ENCODE measurements at regions not wholly inside any gene's neighbourhood (a gene's known extent, or its start where the extent isn't known, plus 50 kb on each side); places are given as distances from the start of the nearest gene placed in this dataset.
A peak's percentile ranks its signal among the peaks of the same experiment; 100 is the strongest.

- no peak overlapping the region for H3K4me2 ChIP-seq
- H3K27me3 ChIP-seq (ENCODE audit: insufficient read depth) = no peaks in the 10 kb centered on the region
- H3K9ac ChIP-seq = no peak overlapping the region
- POLR2A ChIA-PET = no interaction called here
- H3K36me3 ChIP-seq (replicated peaks in 1 of 2; ENCODE audit: control insufficient read depth in 1 of 2, insufficient read depth in 2 of 2, low read length in 1 of 2) = no peaks in the 10 kb centered on the region
- DNase-seq = peak; percentile 54
- H3K79me2 ChIP-seq (ENCODE audit: insufficient read depth) = no peaks in the 10 kb centered on the region
- no peak overlapping the region for H2AFZ ChIP-seq (ENCODE audit: low read depth)
- no peaks in the 10 kb centered on the region for H3K9me3 ChIP-seq
- H4K20me1 ChIP-seq (ENCODE audit: insufficient read depth) = no peaks in the 10 kb centered on the region
- peak overlapping the region in 1 of 2 experiments; percentile 54; a peak in 1 of 4 replicates for H3K27ac ChIP-seq (ENCODE audit: low read depth in 2 of 2, low read length in 1 of 2)
- no peaks in the 10 kb centered on the region for H3K9me2 ChIP-seq
- no peak overlapping the region for H3K4me3 ChIP-seq (ENCODE audit: low read depth in 2 of 2, low read length in 1 of 2)
- peaks cover 0 to 11% of the 10 kb centered on the region in 2 experiments; a peak in 1 of 4 replicates for H3K4me1 ChIP-seq (ENCODE audit: control insufficient read depth in 1 of 2, insufficient read depth in 2 of 2, low read depth in 1 of 2, low read length in 1 of 2)
- 60% methylated on average over 6 of the region's 6 CpGs for WGBS (ENCODE audit: low lambda C conversion rate)
- CTCF ChIA-PET = interaction anchor here (1.0 to 1.3 kb wide), 4 partner anchors 20 to 1674 kb away, joined by 3 read pairs; no protein-coding TSS in a partner anchor
- no peaks in the 10 kb centered on the region for H3F3A ChIP-seq (replicated peaks; ENCODE audit: insufficient read depth)
- TF ChIP-seq USF2 (IDR thresholded peaks at IDR 0.05; ENCODE audit: borderline replicate concordance, low read depth, low read length) = no peak
- no peak for TF ChIP-seq NFIC (IDR thresholded peaks at IDR 0.05; ENCODE audit: borderline replicate concordance)
- no peak for TF ChIP-seq JUND (IDR thresholded peaks at IDR 0.05)
- no peak for TF ChIP-seq RFX5 (IDR thresholded peaks at IDR 0.05; ENCODE audit: low read length)
- TF ChIP-seq CHD2 (IDR thresholded peaks at IDR 0.05; ENCODE audit: low read length, partially characterized antibody) = peak; percentile 74
- TF ChIP-seq RCOR1 (IDR thresholded peaks at IDR 0.05; ENCODE audit: low read length) = peak; percentile 98
- no peak for TF ChIP-seq MEF2A (IDR thresholded peaks at IDR 0.05; ENCODE audit: borderline replicate concordance, low read depth)
- no peak for TF ChIP-seq ZBTB33 (IDR thresholded peaks at IDR 0.05; ENCODE audit: borderline replicate concordance, low read depth)
- no peak; the same call in 1 of the 2 replicates for TF ChIP-seq TCF12 (IDR thresholded peaks at IDR 0.05)
- no peak for TF ChIP-seq PBX3 (IDR thresholded peaks at IDR 0.05)
- no peak for TF ChIP-seq GABPA (IDR thresholded peaks at IDR 0.05; ENCODE audit: low read depth)
- no peak for TF ChIP-seq YY1 (IDR thresholded peaks at IDR 0.05; ENCODE audit: low read depth)
- TF ChIP-seq SMC3 (IDR thresholded peaks at IDR 0.05; ENCODE audit: low read depth, low read length) = peak; percentile 18; the same call in 1 of the 2 replicates
- TF ChIP-seq TEAD4 (IDR thresholded peaks at IDR 0.05; ENCODE audit: borderline replicate concordance, insufficient read depth) = 0 out of 2 replicates have a peak, but pooled peaks have one; percentile 46
- TF ChIP-seq FOXJ3 (CRISPR knock-in tag; IDR thresholded peaks at IDR 0.05) = peak; percentile 39; the same call in 1 of the 2 replicates
- no peak for TF ChIP-seq POLR2AphosphoS5 (IDR thresholded peaks at IDR 0.05; ENCODE audit: low read depth, low read length)
- TF ChIP-seq TAF1 (IDR thresholded peaks at IDR 0.05; ENCODE audit: borderline replicate concordance, low read depth, low read length) = no peak
- TF ChIP-seq MAX (IDR thresholded peaks at IDR 0.05; ENCODE audit: low read depth) = no peak
- TF ChIP-seq EZH2phosphoT487 (IDR thresholded peaks at IDR 0.05; ENCODE audit: borderline replicate concordance, low read depth) = no peak
- TF ChIP-seq USF1 (IDR thresholded peaks at IDR 0.05; ENCODE audit: borderline replicate concordance, low read depth) = no peak
- TF ChIP-seq RXRA (IDR thresholded peaks at IDR 0.05; ENCODE audit: borderline replicate concordance, low read depth) = no peak
- TF ChIP-seq ELF1 (IDR thresholded peaks at IDR 0.05) = no peak
- TF ChIP-seq MXI1 (IDR thresholded peaks at IDR 0.05; ENCODE audit: low read depth, low read length) = no peak; the same call in 1 of the 2 replicates
- TF ChIP-seq RAD21 (IDR thresholded peaks at IDR 0.05; ENCODE audit: low read length) = peak; percentile 72
- TF ChIP-seq FOXM1 (IDR thresholded peaks at IDR 0.05; ENCODE audit: low read depth) = no peak
These were observed 103.0 kb upstream of the NAALADL2 start for GRCh38 chr3:174755833-174756829.
